HG03196 (cell line): ENCODE measurements at regions not wholly inside any gene's neighbourhood (a gene's known extent, or its start where the extent isn't known, plus 50 kb on each side); places are given as distances from the start of the nearest gene placed in this dataset.
"Not testable (repeated sequence)": the region's sequence is repeated elsewhere in the genome, so short reads cannot be mapped to it uniquely, and the experiment has no call there.

ENCODE experiments used
- ATAC-seq: cut with Tn5 transposase; IDR thresholded peaks from one replicate; pipeline ENCODE4 v1.9.1; 2021; ENCODE audit not compliant: unreplicated experiment

DNA sequence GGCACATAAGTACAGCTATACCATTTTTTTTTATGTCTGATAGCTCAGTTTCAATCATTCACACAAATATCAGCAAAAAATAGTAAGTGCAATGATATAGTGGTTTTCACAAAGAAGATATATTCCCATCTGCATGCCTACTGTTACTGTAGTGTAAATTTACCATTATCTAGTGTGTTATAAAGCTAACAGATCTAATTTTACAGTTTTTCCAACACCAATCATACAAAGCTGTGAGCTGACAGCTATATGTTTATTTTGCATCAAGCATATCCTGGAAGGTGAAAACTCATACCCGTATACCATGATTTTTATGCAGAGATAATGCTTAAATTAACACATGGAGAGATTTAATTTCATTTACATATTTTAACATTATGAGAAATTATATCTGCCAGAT, 89.9 kb upstream of the HAPLN1 start:
- ATAC-seq, result no peak

DNA sequence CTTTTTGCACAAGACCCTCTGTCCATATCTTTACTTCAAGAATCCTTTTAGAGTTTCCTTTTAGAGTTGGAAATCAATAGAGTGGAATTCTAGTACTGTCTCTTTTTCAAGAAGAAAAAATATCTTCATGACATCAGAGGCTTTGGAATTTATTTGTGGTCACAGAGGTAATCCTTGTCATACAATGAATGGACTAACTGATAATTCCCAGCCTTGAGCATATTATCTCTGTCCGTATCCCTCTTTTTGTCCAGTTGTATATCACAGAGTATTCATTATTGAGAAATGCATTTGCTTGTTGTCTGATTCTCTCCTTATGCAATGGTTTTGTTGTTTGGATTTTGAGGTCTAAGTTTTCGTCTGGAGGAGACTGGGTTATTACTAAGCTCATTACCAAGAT, 82.0 kb upstream of the HAPLN1 start:
- no peak for ATAC-seq

DNA sequence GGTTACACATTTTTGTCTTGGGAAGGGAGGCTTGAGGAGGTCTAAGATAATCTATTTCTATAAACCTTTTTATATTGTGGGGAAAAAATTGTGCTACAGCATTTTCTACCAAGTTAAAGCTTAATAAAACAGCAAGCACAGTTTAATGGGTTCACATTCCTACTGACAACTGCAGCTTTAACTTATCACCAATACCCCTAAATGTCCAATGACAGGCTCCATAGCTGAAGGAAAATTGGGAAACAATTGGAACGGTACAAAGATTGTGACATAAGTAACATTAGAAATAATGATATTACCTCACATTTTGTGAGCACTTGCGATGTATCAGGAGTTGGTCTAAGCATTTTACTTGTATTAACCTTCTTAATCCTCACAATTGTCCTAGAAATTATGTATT, 79.5 kb upstream of the HAPLN1 start:
- no peak for ATAC-seq

DNA sequence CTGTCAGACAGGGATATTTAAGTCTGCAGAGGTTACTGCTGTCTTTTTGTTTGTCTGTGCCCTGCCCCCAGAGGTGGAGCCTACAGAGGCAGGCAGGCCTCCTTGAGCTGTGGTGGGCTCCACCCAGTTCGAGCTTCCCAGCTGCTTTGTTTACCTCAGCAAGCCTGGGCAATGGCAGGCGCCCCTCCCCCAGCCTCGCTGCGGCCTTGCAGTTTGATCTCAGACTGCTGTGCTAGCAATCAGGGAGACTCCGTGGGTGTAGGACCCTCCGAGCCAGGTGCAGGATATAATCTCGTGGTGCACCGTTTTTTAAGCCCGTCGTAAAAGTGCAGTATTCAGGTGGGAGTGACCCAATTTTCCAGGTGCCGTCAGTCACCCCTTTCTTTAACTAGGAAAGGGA, 78.4 kb upstream of the HAPLN1 start:
- ATAC-seq, result not testable (repeated sequence)

DNA sequence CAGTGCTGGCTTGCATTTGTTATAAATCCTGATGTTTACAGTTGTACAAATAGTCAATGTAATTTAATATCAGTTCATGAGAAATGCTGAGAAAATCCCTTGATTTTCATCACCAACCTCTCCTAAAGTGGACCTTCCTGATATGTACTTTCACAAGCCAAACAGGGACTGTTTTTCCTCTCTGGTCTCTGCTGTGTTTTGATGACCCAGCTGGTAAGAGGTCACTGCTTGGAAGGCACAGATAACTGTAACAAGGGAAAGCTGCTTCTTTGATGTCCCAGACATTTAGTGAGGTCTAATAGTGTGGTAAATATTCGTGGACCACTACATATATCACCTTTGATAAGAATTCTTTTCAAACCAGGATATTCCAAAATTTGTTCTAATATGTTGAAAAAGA, 68.7 kb upstream of the HAPLN1 start:
- no peak for ATAC-seq

DNA sequence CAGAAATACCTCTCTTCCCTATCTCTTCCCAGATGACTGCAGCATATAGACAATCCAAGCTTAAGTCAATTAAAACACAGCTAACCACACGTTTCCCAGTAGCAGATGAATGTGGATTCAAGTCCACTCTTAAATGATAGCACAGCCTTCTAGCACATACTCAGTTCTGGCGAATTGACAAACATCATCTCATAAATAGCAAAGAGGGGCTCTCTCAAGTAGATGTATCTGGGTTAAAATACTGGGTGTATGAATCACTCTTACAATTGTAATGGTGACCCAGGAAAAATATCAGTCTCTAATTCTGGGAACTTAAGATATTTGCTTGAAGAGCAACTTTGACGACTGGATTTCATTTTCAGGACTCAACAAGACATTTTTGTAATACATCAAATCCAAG, 67.0 kb upstream of the HAPLN1 start:
- no peak for ATAC-seq

DNA sequence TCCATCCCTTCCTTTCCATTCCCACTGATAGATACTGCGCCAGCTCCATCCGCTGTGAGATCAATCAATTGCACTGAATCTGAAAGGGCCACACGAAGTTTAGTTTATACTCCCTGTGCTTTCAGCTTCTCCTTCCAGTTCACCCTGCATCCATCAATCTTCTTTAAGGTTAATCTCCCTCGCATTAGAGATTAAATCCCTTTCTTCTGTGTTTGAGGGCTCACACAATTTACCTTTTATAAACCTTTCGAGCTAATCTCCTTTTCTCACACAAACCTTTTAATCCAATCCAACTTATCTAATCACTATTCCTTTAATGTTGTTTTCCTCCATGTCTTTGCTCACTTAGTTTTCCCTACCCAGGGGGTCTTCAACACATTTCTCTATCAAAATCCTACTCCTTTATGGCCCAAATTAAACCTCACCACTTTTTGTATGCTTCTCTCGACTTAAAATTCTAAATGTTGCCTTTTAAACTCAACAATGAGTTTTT, 64.6 kb upstream of the HAPLN1 start:
- ATAC-seq, result no peak

DNA sequence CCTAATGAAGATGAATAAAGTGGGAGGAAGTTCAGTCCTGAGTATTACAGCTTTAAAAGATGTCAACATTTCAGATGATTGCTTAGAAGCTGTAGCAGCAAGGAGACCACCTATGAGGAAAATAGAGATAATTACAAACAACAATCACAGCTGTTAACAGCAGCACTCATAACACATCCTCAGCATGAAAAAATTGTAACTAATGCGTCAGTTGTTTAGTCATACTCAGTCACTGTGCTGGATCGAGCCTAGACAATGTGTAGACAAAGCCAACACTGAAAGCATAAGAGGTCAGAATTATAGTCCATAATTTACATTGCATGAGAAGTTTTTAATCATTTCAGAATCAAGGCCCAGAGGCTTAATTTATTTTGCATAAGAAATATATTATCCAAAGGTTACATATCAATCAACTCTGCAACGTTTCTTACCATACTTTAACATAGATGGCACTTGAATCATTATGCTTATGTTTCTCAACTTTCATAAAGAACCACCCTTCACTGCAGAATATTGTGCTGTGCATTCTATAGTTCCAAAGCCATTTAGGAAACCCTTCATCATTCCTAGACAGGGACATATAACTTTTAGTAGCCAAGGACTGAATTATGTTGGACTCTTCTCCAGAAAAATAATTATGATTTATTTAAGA, 60.2 kb upstream of the HAPLN1 start:
- no peak for ATAC-seq

DNA sequence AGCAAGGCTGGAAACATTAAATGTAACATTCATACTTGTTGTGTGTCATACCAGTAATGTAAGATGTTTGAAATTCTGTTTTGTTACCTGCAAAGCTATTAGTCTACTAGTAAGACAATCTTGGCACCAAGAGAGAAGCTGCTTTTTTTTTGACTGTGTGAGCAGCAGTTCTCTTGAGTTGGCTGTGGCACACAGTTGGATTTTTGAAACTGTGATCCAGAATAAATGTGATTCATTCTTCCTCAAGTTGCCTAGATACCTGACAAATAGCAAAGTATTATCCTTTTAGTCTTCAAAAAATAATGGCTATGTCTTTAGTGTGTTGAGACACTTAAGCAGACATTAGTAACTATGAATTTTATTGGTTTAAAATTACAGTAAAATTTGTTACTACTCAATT, 57.2 kb upstream of the HAPLN1 start:
- ATAC-seq, result no peak

DNA sequence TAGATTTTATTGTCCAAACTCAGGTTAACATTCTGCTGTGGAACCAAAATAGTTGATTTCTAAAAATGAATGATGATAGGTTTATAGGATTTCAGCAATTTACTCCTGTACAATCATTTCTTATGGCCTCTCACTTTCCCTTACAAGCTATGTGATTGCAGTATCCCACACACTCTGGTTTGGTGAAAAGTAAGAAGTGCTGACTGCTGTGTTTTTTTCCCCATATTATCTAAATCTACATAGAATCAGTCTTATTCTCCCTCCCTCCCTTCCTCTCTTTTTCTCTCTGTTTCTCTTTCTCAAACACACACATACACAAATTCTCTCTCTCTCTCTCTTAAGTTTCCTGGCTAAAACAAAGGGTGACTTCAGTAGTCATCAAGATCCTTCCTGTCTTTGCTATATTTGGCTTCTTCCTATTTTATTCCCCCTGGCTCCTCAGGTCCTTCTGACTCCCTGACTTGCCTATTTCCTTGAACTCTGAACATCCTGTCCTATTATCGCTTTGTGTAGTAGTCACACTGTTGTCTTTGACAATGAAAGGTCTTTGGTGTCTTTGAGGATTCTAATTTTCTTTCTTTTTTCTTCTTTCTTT, 55.9 kb upstream of the HAPLN1 start:
- ATAC-seq, result no peak
